ENCODE measurements at regions not wholly inside any gene's neighbourhood (a gene's known extent, or its start where the extent isn't known, plus 50 kb on each side); places are given as distances from the start of the nearest gene placed in this dataset.

- no peak for TF ChIP-seq CTCF (IDR thresholded peaks at IDR 0.05; ENCODE audit: low read length)
- no peak for TF ChIP-seq EZH2phosphoT487 (IDR thresholded peaks at IDR 0.05; ENCODE audit: low read length)
Observed at GRCh38 chr1:232457595-232457994, 172.3 kb downstream of the SIPA1L2 start.
